A549 (cell line): ENCODE measurements at regions not wholly inside any gene's neighbourhood (a gene's known extent, or its start where the extent isn't known, plus 50 kb on each side); places are given as distances from the start of the nearest gene placed in this dataset.

Experiments
- ATAC-seq, 2 experiments: fragments of 200-7000 bp in 1 of 2; fragments of >200 bp in 1 of 2; cut with Nextera tagmentation in 1 of 2; cut with Tn5 transposase in 1 of 2; 3 replicates each; pipeline versions ENCODE4 v1.8.0 to v1.9.1; 2018 to 2020; ENCODE audit warnings: mild to moderate bottlenecking in 1 of 2, moderate library complexity in 1 of 2
- CTCF ChIA-PET: fragments of 300-600 bp; sonication (Branson Sonifier 250); formaldehyde crosslinking; extraction: SDS; loops from one replicate; lab custom pipeline; 2021; ENCODE audit warnings: antibody characterized with exemption, inconsistent platforms; lab: Yijun Ruan, JAX
- POLR2A ChIA-PET: fragments of 350-600 bp; formaldehyde crosslinking; extraction: SDS; loops from one replicate; lab custom pipeline; 2021; ENCODE audit warnings: antibody characterized with exemption, inconsistent platforms; lab: Yijun Ruan, JAX
- DNase-seq, 2 experiments: peaks; one replicate each; pipeline versions ENCODE4 v3.0.0 to v3.0.0-alpha.2; 2011 to 2016; ENCODE audit warnings: low read depth in 1 of 2, low spot score in 1 of 2
- FAIRE-seq: peaks from 2 replicates; lab custom pipeline; 2011; peaks lifted over from hg19 to GRCh38; lab: Jason Lieb, UNC
- H3K27ac ChIP-seq, 2 experiments: fragments of >200 bp; sonication (Bioruptor Twin); formaldehyde crosslinking; 3 replicates each; pipeline ENCODE4 v1.5.1; 2016 to 2017
- H3K4me1 ChIP-seq: fragments of >200 bp; sonication (Bioruptor Twin); formaldehyde crosslinking; 3 replicates; pipeline ENCODE4 v1.6.1; 2016
- H3K4me2 ChIP-seq: fragments of >200 bp; sonication (Bioruptor Twin); formaldehyde crosslinking; 3 replicates; pipeline ENCODE4 v1.6.1; 2016
- H3K4me3 ChIP-seq: fragments of >200 bp; sonication (Bioruptor Twin); formaldehyde crosslinking; 3 replicates; pipeline ENCODE4 v1.5.1; 2016
- H3K9me3 ChIP-seq: fragments of >200 bp; sonication (Bioruptor Twin); formaldehyde crosslinking; 3 replicates; pipeline ENCODE4 v1.6.1; 2016
- CHD2 ChIP-seq: fragments of 150-350 bp; IDR thresholded peaks from 2 replicates; pipeline ENCODE4 v1.6.1; 2014; ENCODE audit warnings: low read length; ENCODE audit not compliant: partially characterized antibody
- CTCF ChIP-seq: fragments of >200 bp; sonication (Bioruptor Twin); formaldehyde crosslinking; IDR thresholded peaks from 3 replicates; pipeline ENCODE4 v1.5.1; 2016
- E2F6 ChIP-seq: IDR thresholded peaks from 2 replicates; pipeline ENCODE4 v1.6.1; 2012; ENCODE audit warnings: low read depth, borderline replicate concordance
- ELK1 ChIP-seq: fragments of 150-350 bp; IDR thresholded peaks from 2 replicates; pipeline ENCODE4 v1.6.1; 2014; ENCODE audit warnings: low read depth, mild to moderate bottlenecking, low read length
- EP300 ChIP-seq, 2 experiments: fragments of >200 bp; sonication (Bioruptor Twin); formaldehyde crosslinking; IDR thresholded peaks; 2 replicates in 1 of 2; 3 replicates in 1 of 2; pipeline ENCODE4 v1.6.1; 2016 to 2017
- GATA3 ChIP-seq: IDR thresholded peaks from 2 replicates; pipeline ENCODE4 v1.6.1; 2012; ENCODE audit warnings: borderline replicate concordance
- HDAC2 ChIP-seq: fragments of 200-600 bp; sonication (generic); IDR thresholded peaks from 2 replicates; pipeline ENCODE4 v1.6.1; 2016
- HEYL ChIP-seq: fragments of 250-450 bp; sonication (Bioruptor Pico); IDR thresholded peaks from 2 replicates; pipeline ENCODE4 v1.8.0; 2021; ENCODE audit warnings: mild to moderate bottlenecking, moderate library complexity
- MAZ ChIP-seq: fragments of 150-350 bp; IDR thresholded peaks from 2 replicates; pipeline ENCODE4 v1.6.1; 2014; ENCODE audit warnings: antibody characterized with exemption, low read depth, low read length, borderline replicate concordance
- MYC ChIP-seq: IDR thresholded peaks from 2 replicates; pipeline ENCODE4 v1.6.1; 2012; ENCODE audit warnings: mild to moderate bottlenecking, inconsistent platforms, low read length, improper control_type of control experiment, borderline replicate concordance
- POLR2AphosphoS2 ChIP-seq: conservative IDR thresholded peaks from 2 replicates; pipeline ENCODE4 v1.6.1; 2012; ENCODE audit warnings: low read length, improper control_type of control experiment, inconsistent platforms
- RAD21 ChIP-seq, 2 experiments: fragments of >200 bp in 1 of 2; sonication (Bioruptor Twin) in 1 of 2; formaldehyde crosslinking in 1 of 2; IDR thresholded peaks in 1 of 2; conservative IDR thresholded peaks in 1 of 2; 2 replicates in 1 of 2; 3 replicates in 1 of 2; pipeline ENCODE4 v1.6.1; 2012 to 2018; ENCODE audit warnings: inconsistent platforms in 1 of 2
- RFX5 ChIP-seq: fragments of 450-650 bp; IDR thresholded peaks from 2 replicates; pipeline ENCODE4 v1.7.1; 2014; ENCODE audit warnings: antibody characterized with exemption, mild to moderate bottlenecking, moderate library complexity
- TP53 ChIP-seq: fragments of 250-450 bp; sonication (Bioruptor Pico); IDR thresholded peaks from 2 replicates; pipeline ENCODE4 v1.5.0; 2021; ENCODE audit warnings: mild to moderate bottlenecking, moderate library complexity
- ZNF302 ChIP-seq: fragments of 250-450 bp; sonication (Bioruptor Pico); IDR thresholded peaks from 2 replicates; pipeline ENCODE4 v1.9.0; 2021; ENCODE audit warnings: inconsistent platforms, mild to moderate bottlenecking, moderate library complexity
- whole genome bisulfite sequencing: methylation state at CpG from one replicate; pipeline ENCODE4 v1.1.6; 2017; ENCODE audit errors: missing lambda C conversion rate; 5-methylcytosine and 5-hydroxymethylcytosine counted together
- TF ChIP-seq, protein P1 (sequence below): fragments of 250-450 bp; sonication (Bioruptor Pico); IDR thresholded peaks from 2 replicates; pipeline ENCODE4 v1.5.0; 2020; ENCODE audit warnings: low read depth, mild to moderate bottlenecking, moderate library complexity
- TF ChIP-seq, protein P2 (sequence below): fragments of 200-600 bp; sonication (generic); IDR thresholded peaks from 2 replicates; pipeline ENCODE4 v1.6.1; 2016; ENCODE audit warnings: antibody characterized with exemption, mild to moderate bottlenecking, moderate library complexity

GRCh38 chr1:170340308-170340707 is 191.7 kb upstream of the GORAB start:
- FAIRE-seq, result no peak

DNA sequence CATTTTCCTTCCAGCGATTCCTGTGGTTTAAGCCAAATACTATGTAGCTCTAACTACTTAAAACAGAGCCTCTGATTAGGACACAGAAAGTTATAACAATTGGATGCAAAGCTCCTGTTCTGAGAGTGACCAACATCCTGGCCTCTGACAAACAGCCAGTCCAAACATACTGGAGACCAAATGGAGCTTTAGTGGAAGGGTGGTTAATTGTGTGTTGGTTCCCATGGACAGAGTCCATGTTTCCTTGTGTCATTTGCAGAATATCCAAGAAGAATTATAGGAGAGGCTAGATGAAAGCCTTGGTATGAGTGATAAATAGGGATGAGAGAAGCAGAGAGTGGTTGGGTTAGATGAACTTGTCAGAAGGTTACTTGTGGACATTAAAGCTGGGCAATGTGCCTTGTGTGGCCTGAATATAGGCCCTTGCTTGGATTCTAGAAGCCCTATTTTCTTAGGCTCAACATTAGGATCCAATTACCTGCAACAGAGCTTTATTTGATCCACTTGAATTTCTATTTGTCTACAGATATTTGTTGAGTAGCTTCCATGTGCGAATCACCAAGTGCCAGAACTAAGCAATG is 180.5 kb upstream of the GORAB start:
- FAIRE-seq (no peak), ATAC-seq (no peak), DNase-seq (no peak)
- Histone ChIP-seq H3K27ac (no peak overlapping the region), H3K4me1 (no peaks in the 10 kb centered on the region), H3K4me2 (no peak overlapping the region), H3K9me3 (no peaks in the 10 kb centered on the region), H3K4me3 (no peak overlapping the region)
- ChIA-PET POLR2A (no interaction called here), CTCF (interaction anchor here (0.6 to 1.1 kb wide), 2 partner anchors 338 to 354 kb away, joined by 3 to 5 read pairs; no protein-coding TSS in a partner anchor)
- no peak for TF ChIP-seq EP300 (IDR thresholded peaks at IDR 0.05)
- TF ChIP-seq MAZ, result no peak
- no peak for TF ChIP-seq POLR2AphosphoS2
- 5% methylated on average over 2 of the region's 2 CpGs for WGBS

More at GRCh38 chr1:170340308-170340707, 191.7 kb upstream of the GORAB start:
- no peak overlapping the region for H3K4me2 ChIP-seq
- H3K4me3 ChIP-seq, result no peak overlapping the region
- POLR2A ChIA-PET, result no interaction called here
- no peaks in the 10 kb centered on the region for H3K4me1 ChIP-seq
- 13% methylated on average over 2 of the region's 2 CpGs for WGBS
- no peak for DNase-seq
- CTCF ChIA-PET, result interaction anchor here (1.3 kb wide), 1 partner anchor 21 kb away, joined by 3 read pairs; no protein-coding TSS in a partner anchor
- TF ChIP-seq EP300 (IDR thresholded peaks at IDR 0.05) (no peak), E2F6 (no peak), GATA3 (no peak)
- no peak for ATAC-seq
- no peaks in the 10 kb centered on the region for H3K9me3 ChIP-seq
- H3K27ac ChIP-seq, result no peak overlapping the region

GRCh38 chr1:170354246-170354645 is 177.7 kb upstream of the GORAB start:
- TF ChIP-seq ZNF302 (CRISPR knock-in tag) (no peak), TP53 (CRISPR knock-in tag) (no peak), ELK1 (no peak), EP300 (IDR thresholded peaks at IDR 0.05) (no peak), MYC (no peak), HDAC2 (no peak), RAD21 (conservative IDR thresholded peaks at IDR 0.05 in 1 of 2, IDR thresholded peaks at IDR 0.05 in 1 of 2) (no peak), RFX5 (no peak)
- TF ChIP-seq, protein P1, sequence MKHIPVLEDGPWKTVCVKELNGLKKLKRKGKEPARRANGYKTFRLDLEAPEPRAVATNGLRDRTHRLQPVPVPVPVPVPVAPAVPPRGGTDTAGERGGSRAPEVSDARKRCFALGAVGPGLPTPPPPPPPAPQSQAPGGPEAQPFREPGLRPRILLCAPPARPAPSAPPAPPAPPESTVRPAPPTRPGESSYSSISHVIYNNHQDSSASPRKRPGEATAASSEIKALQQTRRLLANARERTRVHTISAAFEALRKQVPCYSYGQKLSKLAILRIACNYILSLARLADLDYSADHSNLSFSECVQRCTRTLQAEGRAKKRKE, result no peak
- FAIRE-seq, result no peak
- no peak for DNase-seq
- 18% methylated on average over 4 of the region's 4 CpGs for WGBS
- H3K4me2 ChIP-seq, result no peak overlapping the region
- CTCF ChIA-PET, result interaction anchor here (0.8 kb wide), 1 partner anchor 38 kb away, joined by 3 read pairs; no protein-coding TSS in a partner anchor
- no peak overlapping the region for H3K27ac ChIP-seq
- no peaks in the 10 kb centered on the region for H3K9me3 ChIP-seq
- H3K4me3 ChIP-seq, result no peak overlapping the region
- POLR2A ChIA-PET, result no interaction called here
- no peaks in the 10 kb centered on the region for H3K4me1 ChIP-seq
- ATAC-seq, result no peak

GRCh38 chr1:170354690-170355089 is 177.3 kb upstream of the GORAB start:
- TF ChIP-seq HEYL (CRISPR knock-in tag), result no peak
- TF ChIP-seq EP300 (IDR thresholded peaks at IDR 0.05), result no peak
- TF ChIP-seq, protein P2, sequence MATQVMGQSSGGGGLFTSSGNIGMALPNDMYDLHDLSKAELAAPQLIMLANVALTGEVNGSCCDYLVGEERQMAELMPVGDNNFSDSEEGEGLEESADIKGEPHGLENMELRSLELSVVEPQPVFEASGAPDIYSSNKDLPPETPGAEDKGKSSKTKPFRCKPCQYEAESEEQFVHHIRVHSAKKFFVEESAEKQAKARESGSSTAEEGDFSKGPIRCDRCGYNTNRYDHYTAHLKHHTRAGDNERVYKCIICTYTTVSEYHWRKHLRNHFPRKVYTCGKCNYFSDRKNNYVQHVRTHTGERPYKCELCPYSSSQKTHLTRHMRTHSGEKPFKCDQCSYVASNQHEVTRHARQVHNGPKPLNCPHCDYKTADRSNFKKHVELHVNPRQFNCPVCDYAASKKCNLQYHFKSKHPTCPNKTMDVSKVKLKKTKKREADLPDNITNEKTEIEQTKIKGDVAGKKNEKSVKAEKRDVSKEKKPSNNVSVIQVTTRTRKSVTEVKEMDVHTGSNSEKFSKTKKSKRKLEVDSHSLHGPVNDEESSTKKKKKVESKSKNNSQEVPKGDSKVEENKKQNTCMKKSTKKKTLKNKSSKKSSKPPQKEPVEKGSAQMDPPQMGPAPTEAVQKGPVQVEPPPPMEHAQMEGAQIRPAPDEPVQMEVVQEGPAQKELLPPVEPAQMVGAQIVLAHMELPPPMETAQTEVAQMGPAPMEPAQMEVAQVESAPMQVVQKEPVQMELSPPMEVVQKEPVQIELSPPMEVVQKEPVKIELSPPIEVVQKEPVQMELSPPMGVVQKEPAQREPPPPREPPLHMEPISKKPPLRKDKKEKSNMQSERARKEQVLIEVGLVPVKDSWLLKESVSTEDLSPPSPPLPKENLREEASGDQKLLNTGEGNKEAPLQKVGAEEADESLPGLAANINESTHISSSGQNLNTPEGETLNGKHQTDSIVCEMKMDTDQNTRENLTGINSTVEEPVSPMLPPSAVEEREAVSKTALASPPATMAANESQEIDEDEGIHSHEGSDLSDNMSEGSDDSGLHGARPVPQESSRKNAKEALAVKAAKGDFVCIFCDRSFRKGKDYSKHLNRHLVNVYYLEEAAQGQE, result no peak
- TF ChIP-seq CHD2, result no peak
- TF ChIP-seq TP53 (CRISPR knock-in tag), result no peak
- no peak for TF ChIP-seq CTCF
- H3K27ac ChIP-seq, result no peak overlapping the region
- ChIA-PET POLR2A (no interaction called here), CTCF (interaction anchor here (0.6 to 0.8 kb wide), 2 partner anchors 23 to 38 kb away, joined by 3 read pairs; no protein-coding TSS in a partner anchor)
- no peaks in the 10 kb centered on the region for H3K9me3 ChIP-seq
- no peak for FAIRE-seq
- no peak for ATAC-seq
- DNase-seq, result no peak
- H3K4me2 ChIP-seq, result no peak overlapping the region
- WGBS, result 8% methylated on average over 3 of the region's 3 CpGs
- no peak overlapping the region for H3K4me3 ChIP-seq
- no peaks in the 10 kb centered on the region for H3K4me1 ChIP-seq
